NCI-H2029 (cell line): ENCODE measurements at regions not wholly inside any gene's neighbourhood (a gene's known extent, or its start where the extent isn't known, plus 50 kb on each side); places are given as distances from the start of the nearest gene placed in this dataset.
"Not testable (repeated sequence)": the region's sequence is repeated elsewhere in the genome, so short reads cannot be mapped to it uniquely, and the experiment has no call there.

ENCODE experiments used
- DNase-seq: peaks from one replicate; lab custom pipeline; 2025; lab: John Stamatoyannopoulos, UW

DNA sequence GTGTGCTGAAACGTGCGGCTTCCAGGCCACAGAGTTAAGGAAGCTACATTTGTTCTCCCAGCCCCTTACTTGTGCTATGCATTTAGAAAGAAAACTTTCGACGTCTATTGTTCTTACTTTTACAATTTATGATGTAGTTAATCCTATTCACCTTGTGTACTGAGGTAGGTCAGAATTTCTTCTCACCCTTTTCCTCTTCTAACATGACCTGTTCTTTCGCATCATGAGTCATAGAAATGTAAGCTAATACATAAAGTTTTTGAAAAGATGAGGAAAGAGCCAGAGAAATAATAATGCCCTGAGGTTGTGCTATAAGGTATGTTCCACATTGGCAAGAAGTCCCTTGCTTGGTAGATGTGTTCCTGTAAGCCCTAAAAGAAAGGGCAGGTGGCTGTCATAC, 298.3 kb downstream of the TRIML1 start:
- DNase-seq, result no peak

DNA sequence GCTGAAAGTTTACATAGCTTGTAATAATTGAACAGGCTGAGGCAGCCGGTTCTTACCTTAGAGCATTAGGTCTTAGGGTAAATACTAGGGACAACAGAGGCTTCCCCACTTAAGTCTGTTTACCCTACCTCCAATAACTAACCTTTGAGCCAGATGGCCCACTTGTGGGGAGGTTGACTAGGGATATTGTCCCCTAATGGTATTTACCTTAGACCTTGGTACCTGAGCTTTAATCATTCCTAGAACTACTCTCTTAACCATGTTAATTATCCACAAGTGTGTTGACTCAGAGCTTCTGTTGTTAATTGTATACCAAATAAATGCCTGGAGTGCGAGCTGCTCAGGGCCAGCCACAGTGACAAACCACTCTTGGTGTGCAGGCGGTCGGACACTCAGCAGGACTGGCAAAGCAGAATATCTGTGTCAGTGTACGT, 299.2 kb downstream of the TRIML1 start:
- DNase-seq, result peak; percentile 93

DNA sequence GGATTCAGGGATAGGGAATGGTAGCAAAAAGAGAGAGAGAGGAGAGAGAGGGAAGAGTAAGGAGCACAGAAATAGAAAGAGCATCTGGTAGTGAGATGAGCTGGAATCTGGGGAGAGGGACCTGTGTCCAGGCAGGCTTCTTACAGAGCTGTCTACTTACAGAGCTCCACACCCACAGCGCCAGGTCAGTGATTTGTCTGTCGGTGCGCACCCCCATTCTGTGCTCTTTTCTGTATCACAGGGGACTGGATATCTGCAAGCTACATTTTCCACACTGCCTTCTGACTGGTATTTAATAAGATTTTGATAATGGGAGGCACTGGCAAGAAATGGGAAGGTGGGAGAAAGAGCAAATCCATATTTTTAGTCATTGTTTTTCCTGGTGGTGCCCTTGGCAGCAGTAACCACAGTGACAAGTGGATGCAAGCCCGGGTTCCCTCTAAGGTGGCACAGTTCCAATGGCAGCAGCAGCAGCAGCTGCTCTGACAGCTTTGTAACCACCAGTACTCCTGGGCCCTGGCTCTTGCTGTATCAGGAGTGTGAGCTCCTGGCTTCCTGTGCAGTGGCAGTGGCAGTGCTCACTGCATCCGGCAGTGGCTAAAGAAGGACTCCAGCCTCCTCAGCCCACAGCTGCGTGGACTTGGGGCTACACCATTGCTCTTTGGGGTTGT, 300.5 kb downstream of the TRIML1 start:
- DNase-seq, result peak; percentile 91

DNA sequence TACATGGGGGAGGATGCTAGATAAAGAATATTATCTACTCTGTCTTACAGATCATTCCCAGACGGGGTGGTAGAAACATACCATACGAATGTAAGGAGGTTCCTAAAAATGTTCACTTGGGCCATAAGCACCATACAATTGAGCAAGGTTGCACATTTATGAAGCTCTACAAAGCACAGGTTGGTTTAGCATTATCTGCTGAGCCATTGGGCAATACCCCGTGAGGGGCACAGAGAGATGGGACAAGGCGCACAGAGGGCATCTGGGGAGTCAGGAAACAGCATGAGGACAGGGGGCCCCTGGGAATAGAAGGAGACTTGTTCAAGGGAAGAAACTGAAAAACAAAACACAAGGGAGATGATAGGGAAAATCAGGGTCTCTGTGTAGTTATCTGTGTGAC, 305.3 kb downstream of the TRIML1 start:
- no peak for DNase-seq

DNA sequence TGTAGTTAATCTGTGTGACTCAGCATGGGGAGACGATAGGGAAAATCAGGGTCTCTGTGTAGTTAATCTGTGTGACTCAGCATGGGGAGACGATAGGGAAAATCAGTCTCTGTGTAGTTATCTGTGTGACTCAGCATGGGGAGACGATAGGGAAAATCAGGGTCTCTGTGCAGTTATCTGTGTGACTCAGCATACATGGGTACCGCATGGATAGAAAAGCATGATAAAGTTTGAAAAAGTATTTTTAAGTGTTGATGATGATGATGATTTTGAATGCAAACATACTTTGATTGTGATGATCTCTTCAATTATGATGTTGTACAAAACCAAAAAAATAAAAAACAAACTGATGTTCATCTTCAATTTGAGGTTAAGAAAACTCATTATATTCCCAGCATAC, 309.8 kb downstream of the TRIML1 start:
- not testable (repeated sequence) for DNase-seq

DNA sequence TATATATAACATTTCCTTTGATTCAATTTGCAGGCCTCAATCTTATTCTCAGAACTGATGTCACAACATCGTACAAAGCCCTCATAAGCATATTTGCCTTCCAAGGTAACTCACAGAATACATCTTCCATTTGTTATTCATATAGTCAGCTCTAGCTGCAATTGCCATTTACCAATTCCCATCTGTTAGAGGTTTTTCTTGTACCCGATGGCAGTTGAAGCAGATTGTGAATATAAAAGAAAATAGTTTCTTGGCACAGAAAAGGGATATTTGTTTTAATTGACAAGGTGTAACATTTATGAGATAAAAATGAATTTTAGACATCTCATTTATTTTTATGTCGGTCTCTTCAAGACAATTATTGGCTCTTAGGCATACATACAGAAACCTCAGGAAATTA, 311.3 kb downstream of the TRIML1 start:
- DNase-seq, result no peak

DNA sequence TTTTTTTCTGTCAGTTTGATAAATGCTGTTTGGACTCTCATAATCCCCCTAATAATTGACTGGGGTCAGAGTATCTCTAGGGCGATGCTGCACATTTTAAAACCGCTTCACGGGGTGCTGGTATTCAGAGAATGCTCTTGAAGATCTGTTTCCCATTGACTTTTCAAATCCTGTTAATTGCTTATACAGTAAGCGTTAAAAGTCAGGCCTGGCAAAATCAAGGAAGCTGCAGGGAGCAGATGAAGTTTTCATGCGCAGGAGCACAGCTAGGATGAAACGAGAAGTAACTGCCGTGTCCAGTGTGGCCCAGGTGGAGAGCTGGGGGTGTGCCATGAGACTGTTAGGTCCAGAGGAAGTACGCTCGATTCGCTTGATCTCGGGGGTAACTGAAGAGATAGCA, 312.9 kb downstream of the TRIML1 start:
- DNase-seq, result no peak

DNA sequence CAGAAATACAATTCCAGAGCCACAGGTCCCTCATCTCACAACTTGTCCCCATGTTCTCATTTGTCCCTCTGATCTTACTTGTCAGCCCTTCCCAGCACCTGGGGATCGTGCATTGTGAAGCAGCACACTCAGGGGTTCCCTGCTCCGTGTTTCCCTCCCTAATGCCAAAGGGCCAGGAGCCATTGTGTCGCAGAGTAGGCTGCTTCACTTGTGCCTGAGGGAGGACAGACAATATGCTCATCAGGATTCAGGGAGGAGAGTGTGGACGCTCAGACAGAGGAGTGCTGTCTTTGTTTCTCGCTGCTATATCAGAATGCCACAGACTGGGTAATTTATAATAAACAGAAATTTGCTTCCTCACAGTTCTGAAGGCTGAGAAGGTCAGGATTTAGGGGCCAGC, 315.3 kb downstream of the TRIML1 start:
- DNase-seq, result no peak

DNA sequence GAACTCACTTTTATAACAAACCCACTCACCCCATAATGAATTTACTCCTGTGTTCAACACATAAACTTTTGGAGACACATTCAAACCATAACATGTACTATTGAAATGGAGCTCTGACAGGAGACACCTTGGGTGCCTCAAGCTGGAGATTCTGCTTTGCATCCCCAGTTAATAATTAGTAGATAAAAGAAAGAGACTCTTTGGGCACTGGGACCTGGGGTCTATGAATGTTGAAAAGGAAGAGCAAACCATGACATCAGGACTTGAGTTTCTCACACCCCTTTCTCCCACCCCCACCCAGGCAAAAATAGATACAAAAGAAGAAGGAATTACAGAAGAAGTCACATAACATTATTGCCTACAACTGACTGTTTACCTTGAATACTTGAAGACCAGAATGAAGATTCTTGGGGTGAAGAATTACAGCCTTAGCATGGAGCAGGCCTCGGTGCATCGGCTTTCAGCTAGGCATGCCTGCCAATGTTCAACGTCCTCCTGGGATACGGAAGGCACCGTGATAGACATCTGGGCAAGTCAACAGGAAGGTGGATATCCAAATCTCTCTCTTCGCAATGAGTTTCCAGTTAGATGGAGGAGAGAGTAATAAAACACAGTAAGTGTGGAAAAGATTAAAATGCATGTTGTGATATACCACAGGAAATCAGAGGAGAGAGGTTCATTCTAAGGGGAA, 316.0 kb downstream of the TRIML1 start:
- DNase-seq, result no peak

DNA sequence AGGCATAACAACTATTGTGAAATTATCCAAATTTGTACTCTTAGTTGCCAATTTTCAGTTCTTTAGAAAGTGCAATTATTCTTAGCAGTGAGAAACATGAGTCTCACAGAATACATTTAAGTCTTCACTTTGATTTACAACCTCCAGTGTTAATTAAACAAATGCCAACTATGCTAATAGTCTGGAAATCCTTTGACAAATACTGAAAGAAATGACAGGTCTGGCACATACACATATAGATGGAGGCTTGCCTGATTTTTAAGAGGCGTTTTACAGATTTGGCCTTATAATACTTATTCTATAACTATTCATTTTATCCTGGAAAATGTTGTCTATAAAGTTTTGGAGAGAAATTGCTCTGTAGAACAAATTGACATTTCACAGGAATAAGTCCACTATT, 320.1 kb downstream of the TRIML1 start:
- DNase-seq, result no peak

DNA sequence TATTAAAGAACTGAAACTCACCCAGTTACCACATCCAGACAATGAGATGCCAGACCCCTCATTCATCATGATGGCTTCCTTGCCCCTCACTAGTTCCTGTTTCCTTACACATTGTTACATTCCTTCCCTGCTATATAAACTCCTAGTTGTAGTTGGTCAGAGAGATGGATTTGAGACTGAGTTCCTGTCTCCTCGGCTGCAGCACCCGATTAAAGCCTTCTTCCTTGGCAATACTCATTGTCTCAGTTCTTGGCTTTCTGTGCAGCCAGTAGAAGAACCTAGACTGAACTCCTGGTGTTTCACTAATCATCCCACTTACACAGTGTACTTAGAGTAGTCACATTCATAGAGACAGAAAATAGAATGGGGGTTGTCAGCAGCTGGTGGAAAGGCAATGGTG, 324.7 kb downstream of the TRIML1 start:
- no peak for DNase-seq

DNA sequence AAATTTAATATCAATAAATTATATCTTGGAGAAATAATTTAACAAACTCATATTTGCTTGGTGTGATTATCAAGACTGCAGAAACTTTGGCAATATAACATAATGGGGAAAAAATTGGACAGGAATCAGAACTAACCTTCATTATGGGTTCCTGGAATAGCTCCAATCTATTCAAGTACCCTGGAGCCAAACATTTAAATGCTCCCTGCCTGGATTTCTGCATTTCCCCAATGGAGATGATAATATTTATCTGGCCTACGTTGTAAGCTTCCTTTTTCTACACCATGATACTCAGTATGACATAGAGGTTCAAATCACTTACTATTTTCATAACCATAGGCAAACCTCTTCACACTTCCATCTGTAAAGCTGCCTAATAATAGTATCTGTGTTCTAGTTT, 326.8 kb downstream of the TRIML1 start:
- peak; percentile 74 for DNase-seq

DNA sequence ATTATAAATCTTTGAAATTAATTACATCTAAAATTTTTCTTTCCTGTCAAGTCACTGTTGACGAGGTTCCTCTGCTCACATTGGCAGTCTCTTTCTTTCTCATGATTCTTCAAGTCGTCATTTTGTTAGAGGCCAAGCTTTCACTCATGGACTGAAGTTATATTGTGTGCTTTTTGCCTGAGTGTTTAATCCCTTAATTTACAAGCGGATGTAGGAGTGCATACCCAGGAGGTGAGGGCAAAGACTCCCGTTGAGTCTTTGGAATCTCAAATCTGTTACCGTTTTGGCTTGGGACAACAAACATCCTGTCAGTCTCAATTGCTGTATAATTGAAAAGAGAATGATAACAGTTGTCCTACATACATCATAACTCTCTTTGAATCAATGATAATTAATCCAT, 345.0 kb downstream of the TRIML1 start:
- DNase-seq, result no peak

DNA sequence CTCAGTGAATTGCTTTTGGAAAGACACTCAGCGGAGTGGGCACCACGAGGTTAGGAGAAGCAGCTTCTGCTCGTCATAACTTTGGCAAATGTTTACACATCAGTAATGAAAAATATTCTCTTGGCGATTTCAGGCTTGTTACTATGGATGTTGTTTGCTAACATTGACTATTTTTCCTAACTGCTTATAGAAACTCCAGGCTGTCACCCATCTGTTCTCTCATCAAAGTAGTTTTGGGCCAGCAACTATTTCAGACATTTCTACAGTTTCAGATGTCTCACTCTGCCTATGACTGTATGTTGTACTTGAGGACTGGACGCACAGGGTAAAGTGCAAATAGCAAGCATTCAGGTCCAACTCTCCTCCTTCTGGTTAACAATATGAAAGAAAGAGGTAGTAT, 346.7 kb downstream of the TRIML1 start:
- no peak for DNase-seq

DNA sequence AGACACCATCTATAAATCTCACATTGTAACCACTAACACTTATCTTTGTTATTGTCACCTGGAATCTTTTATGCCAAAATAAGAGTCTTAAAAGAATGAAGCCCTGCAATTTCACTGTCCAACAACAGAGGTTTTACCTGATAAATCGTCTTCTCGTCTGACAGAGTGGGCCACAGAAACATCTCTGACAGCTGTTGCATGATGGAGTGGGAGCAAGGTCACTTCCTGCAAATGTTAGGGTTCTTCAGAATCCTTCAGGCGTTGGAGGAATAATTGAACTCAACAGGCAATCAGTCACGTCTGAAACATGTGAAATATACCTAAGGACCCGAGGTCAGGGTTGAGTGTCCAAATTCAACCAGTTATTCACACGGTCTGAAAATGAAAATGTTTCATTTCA, 353.6 kb downstream of the TRIML1 start:
- DNase-seq, result no peak

DNA sequence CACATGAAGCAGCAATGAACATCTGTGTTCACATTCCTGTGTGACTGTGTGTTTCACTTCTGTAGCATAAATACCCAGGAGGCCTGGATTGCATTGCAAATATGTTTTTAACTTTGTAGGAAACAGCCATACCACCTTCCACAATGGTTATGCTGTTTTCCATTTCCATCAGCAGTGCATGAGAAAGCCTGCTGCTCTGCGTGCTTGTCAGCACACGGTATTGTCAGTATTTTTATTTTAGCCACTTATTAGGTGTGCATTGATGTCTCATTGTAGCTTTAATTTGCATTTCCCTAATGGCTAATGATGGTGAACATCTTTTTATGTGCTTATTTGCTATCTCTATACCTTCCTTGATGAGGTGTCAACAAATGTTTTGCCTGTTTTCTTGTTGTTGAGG, 355.9 kb downstream of the TRIML1 start:
- no peak for DNase-seq

DNA sequence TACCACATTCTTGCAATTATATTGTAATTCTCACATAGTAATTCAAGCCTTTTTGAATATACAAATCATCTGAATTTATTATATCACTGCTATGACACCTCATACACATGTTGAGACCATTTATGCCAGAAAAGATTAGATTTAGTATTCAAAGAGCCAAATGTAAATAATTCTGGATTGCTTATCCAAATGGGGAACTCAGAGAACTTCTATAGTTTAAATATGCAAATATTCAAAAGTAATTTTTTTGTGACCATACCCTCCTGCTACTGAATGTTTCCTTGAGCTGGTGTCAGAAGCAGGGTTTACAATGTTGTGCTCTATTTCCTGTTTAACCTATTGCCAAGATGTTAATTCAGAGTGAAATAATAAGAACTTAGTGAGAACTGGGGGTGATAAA, 372.2 kb downstream of the TRIML1 start:
- no peak for DNase-seq

DNA sequence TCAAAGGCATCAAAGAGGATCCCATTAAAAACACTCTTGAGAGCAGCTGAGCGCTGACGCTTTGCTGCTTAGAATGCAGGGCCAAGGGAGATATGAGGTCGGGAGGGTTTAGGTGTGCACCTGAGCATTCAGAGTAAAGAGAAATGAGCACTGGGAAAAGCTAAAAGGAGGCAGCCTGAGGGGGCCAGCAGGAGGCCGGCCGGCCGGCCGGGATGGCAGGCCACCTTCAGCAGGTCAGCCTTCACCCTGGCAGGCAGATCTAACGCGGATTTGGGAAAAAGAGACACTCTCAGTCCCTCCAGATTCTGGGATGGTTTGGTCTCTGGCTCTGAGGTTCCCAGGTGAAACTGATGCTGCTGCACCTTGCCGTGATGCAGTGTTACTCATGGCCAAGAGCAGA, 393.5 kb downstream of the TRIML1 start:
- DNase-seq, result no peak

DNA sequence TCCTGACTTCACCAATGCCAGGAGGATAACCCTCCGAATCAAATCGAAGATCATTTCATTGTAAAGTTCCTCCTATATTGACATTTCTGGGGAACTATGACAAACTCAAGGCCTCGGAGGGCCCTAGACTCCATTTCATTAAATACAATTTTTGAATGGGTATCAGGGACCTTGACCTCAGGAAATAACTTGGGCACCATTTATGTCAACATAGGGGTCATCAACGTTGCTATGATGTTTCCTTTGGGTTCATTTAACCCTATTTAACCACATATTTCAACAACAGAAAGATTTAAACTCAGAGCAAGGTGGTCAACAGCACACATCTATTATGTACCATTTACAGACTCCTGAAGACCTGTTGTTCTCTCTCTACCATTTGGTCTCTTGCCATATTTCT, 395.1 kb downstream of the TRIML1 start:
- DNase-seq, result no peak

DNA sequence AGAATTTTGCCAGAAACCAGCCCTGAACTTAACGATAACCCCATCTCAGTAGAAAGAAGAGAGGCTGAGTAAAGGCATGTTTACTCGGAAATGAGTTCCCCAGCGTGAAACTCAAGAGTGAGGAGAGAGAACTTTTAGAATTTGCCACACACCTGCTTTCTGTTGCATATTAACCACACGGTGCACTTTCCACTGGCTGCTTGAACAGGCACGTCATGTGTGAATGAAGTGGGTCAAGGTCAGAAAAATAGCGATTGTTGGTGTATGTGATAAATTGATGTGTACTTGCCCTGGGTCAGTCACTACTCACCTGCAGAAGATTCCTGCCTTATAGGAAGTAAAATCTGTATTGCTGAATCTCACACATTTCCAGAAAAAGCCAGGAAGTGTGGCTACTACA, 395.7 kb downstream of the TRIML1 start:
- DNase-seq, result no peak

DNA sequence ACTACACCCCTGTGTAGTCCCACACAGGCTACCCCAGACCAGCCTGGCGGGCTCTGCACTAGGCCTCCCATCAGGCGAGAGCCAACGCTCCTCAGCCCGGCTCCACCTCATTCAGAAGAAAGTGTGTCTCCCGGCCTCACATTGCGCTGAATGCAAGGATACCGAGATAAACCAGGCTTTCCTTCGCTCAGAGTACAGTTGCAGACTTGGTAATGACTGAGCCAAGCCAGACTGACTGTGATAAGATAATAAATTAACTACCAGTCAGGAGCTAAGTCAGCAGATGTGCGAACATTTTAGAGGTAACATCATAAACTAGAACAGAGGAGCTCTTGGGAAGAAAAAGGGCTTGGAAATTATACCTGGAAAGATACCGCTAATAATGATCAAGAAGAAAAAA, 397.6 kb downstream of the TRIML1 start:
- no peak for DNase-seq

DNA sequence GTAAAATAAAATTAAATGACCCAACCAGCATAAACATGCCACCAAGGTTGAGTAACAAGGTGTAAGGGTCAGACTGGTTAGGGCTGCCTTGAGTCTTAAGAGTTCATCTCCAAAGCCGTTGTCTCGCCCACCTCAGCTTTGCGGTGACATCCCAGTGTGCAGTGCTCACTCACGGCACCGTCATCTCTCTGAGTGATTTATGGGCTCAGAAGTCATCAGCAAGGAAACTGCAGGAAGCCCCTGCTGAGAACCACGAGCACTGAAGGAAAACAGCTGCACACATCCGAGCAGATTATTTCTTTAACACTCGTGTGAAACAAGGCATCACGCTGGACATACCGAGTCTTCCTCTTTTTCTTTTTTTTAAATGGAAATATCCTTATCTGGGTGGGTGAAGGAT, 411.1 kb downstream of the TRIML1 start:
- DNase-seq, result no peak

DNA sequence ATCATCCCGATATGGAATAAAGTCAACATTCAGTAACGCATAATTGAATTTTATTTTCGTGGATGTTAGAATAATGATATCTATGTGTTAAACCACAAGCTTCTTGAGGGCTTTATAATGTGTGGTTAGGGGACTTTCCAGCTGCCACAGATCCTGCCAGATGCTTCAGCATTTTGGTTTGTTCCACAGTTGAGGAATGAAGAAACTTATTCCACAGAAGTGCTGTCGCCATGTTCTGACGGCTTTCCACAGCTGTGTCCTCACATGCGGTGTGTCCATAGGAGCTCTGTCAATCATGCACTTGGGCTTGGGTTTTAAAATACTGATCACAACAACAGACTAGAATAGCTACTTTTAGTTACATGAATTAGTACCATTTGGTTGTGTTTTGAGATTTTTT, 411.9 kb downstream of the TRIML1 start:
- DNase-seq, result no peak

DNA sequence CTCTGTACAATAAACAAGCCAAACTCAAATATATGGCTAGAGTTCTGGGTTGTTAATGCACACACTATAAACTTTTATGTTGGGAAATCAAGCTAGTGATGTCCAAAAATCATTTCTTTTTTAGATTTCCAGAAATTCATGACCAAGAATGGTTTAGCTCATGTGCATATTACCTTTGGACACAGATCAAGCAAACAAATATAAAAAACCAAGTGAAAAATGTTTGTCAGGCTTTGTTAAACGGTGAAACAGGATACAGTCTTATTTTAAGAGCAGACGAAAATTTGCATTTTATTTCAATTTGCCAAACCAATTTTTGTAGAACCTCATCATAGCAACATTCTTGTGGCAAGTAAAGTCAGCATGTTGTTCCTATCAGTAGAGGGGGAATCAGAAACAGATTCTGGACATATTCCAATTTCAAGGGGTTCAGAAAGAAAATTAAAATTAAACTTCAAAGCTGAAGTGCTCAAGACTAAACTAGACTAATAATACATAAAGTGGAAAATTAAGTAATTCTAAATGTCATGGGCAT, 413.6 kb downstream of the TRIML1 start:
- no peak for DNase-seq
